ENCODE measurements at regions not wholly inside any gene's neighbourhood (a gene's known extent, or its start where the extent isn't known, plus 50 kb on each side); places are given as distances from the start of the nearest gene placed in this dataset.

DNA sequence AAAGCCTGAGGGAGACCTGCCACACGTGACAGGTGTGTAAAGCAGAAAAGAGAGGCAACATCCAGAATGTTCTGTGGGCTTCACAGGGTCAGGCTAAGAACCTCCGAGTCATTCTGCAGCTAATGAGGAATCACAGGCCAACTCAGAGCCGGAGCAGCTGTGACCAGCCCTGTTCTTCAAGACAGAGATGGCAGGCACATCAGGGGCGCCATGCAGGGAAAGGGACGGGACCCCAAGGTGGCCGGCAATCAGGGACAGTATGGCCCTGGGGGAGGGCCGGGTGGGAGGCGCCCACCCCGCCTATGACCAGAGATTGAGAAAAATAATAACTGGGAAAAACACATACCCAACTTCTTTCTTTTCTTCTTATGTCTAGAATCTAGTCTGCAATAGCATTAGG, 316.7 kb upstream of the SALL3 start:
- Histone ChIP-seq H3K4me1 (ENCODE audit: control insufficient read depth, low read length) (no peaks in the 10 kb centered on the region), H3K9me2 (replicated peaks; ENCODE audit: control insufficient read depth, low read length) (no peaks in the 10 kb centered on the region), H3K4me3 (ENCODE audit: low read length) (no peak overlapping the region), H3K9me3 (ENCODE audit: control insufficient read depth, insufficient read depth, low read length) (no peaks in the 10 kb centered on the region; the same call in 1 of the 2 replicates), H3K27me3 (ENCODE audit: control insufficient read depth, low read length) (no peaks in the 10 kb centered on the region), H3K27ac (ENCODE audit: low read depth, low read length) (no peak overlapping the region), H3K4me2 (ENCODE audit: low read length) (no peak overlapping the region), H4K20me1 (ENCODE audit: control insufficient read depth, insufficient read depth, low read depth, low read length) (no peaks in the 10 kb centered on the region), H3F3A (ENCODE audit: control insufficient read depth, insufficient read depth) (no peaks in the 10 kb centered on the region), H3K36me3 (ENCODE audit: control insufficient read depth, low read length) (no peaks in the 10 kb centered on the region), H3K79me2 (ENCODE audit: control insufficient read depth, low read length) (no peaks in the 10 kb centered on the region)
- no peak for TF ChIP-seq EZH2phosphoT487 (IDR thresholded peaks at IDR 0.05; ENCODE audit: borderline replicate concordance, low read length)
- TF ChIP-seq, protein P1, sequence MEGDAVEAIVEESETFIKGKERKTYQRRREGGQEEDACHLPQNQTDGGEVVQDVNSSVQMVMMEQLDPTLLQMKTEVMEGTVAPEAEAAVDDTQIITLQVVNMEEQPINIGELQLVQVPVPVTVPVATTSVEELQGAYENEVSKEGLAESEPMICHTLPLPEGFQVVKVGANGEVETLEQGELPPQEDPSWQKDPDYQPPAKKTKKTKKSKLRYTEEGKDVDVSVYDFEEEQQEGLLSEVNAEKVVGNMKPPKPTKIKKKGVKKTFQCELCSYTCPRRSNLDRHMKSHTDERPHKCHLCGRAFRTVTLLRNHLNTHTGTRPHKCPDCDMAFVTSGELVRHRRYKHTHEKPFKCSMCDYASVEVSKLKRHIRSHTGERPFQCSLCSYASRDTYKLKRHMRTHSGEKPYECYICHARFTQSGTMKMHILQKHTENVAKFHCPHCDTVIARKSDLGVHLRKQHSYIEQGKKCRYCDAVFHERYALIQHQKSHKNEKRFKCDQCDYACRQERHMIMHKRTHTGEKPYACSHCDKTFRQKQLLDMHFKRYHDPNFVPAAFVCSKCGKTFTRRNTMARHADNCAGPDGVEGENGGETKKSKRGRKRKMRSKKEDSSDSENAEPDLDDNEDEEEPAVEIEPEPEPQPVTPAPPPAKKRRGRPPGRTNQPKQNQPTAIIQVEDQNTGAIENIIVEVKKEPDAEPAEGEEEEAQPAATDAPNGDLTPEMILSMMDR (IDR thresholded peaks at IDR 0.05; ENCODE audit: low read depth, low read length, poor library complexity, severe bottlenecking), result no peak

DNA sequence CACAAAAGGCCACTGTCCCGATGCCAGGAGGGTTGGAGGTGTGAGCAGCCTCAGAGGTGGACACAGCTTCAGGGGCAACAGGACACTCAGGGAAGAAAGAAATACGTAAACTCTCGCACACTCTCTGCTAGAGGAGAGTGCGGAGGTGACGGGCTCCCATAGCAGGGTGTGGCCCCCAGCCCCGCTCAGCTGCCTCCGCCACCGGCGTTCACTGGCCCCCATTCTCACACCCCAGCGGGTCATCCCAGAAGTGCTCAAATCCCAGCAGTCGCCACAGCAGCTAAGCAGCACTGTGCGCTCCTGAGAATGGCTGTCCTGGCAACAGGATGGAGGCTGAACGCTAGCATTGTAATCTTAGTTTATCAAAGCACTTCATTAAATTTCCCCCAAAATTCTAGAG, 315.6 kb upstream of the SALL3 start:
- Histone ChIP-seq H3K27me3 (ENCODE audit: control insufficient read depth, low read length) (no peaks in the 10 kb centered on the region), H3F3A (ENCODE audit: control insufficient read depth, insufficient read depth) (no peaks in the 10 kb centered on the region), H3K27ac (ENCODE audit: low read depth, low read length) (no peak overlapping the region)

DNA sequence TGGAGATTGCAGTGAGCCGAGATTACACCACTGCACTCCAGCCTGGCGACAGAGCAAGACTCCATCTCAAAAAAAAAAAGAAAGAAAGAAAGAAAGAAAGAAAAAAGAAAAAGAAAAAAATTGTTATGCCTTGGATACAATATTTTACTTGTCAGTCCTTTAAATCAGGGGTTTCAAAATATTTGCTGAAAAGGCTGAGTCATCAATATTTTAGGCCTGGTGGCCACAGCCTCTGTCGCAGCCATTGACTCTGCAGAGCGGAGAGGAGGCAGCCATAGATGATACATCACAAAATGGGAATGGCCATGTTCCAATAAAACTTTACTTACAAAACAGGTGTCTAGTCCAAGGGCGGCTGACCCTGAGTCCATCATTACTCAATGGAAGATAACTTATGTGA, 314.8 kb upstream of the SALL3 start:
- no peak overlapping the region for H3K27ac ChIP-seq (ENCODE audit: low read depth, low read length)
- no peak overlapping the region for H3K4me3 ChIP-seq (ENCODE audit: low read length)
- H3K79me2 ChIP-seq (ENCODE audit: control insufficient read depth, low read length), result no peaks in the 10 kb centered on the region
- H3K4me1 ChIP-seq (ENCODE audit: control insufficient read depth, low read length), result no peaks in the 10 kb centered on the region
- no peaks in the 10 kb centered on the region for H3K9me2 ChIP-seq (replicated peaks; ENCODE audit: control insufficient read depth, low read length)
- H3F3A ChIP-seq (ENCODE audit: control insufficient read depth, insufficient read depth), result no peaks in the 10 kb centered on the region
- TF ChIP-seq EZH2phosphoT487 (IDR thresholded peaks at IDR 0.05; ENCODE audit: borderline replicate concordance, low read length), result no peak
- TF ChIP-seq, protein P1 (IDR thresholded peaks at IDR 0.05; ENCODE audit: low read depth, low read length, poor library complexity, severe bottlenecking), result no peak
- no peaks in the 10 kb centered on the region for H4K20me1 ChIP-seq (ENCODE audit: control insufficient read depth, insufficient read depth, low read depth, low read length)
- H3K9me3 ChIP-seq (ENCODE audit: control insufficient read depth, insufficient read depth, low read length), result no peaks in the 10 kb centered on the region; the same call in 1 of the 2 replicates
- H3K27me3 ChIP-seq (ENCODE audit: control insufficient read depth, low read length), result no peaks in the 10 kb centered on the region
- no peak overlapping the region for H3K4me2 ChIP-seq (ENCODE audit: low read length)
- no peaks in the 10 kb centered on the region for H3K36me3 ChIP-seq (ENCODE audit: control insufficient read depth, low read length)

More for the DNA sequence above, 315.6 kb upstream of the SALL3 start:
- Histone ChIP-seq H3K4me2 (ENCODE audit: low read length) (no peak overlapping the region), H3K79me2 (ENCODE audit: control insufficient read depth, low read length) (no peaks in the 10 kb centered on the region), H3K9me2 (replicated peaks; ENCODE audit: control insufficient read depth, low read length) (no peaks in the 10 kb centered on the region), H3K36me3 (ENCODE audit: control insufficient read depth, low read length) (no peaks in the 10 kb centered on the region), H3K4me1 (ENCODE audit: control insufficient read depth, low read length) (no peaks in the 10 kb centered on the region), H4K20me1 (ENCODE audit: control insufficient read depth, insufficient read depth, low read depth, low read length) (no peaks in the 10 kb centered on the region), H3K9me3 (ENCODE audit: control insufficient read depth, insufficient read depth, low read length) (no peaks in the 10 kb centered on the region; the same call in 1 of the 2 replicates), H3K4me3 (ENCODE audit: low read length) (no peak overlapping the region)
- TF ChIP-seq, protein P1 (IDR thresholded peaks at IDR 0.05; ENCODE audit: low read depth, low read length, poor library complexity, severe bottlenecking), result no peak
- TF ChIP-seq EZH2phosphoT487 (IDR thresholded peaks at IDR 0.05; ENCODE audit: borderline replicate concordance, low read length), result no peak
